GM19193 (cell line): ENCODE measurements at regions not wholly inside any gene's neighbourhood (a gene's known extent, or its start where the extent isn't known, plus 50 kb on each side); places are given as distances from the start of the nearest gene placed in this dataset.

ENCODE experiments used
- POLR2A ChIP-seq: IDR thresholded peaks from 4 replicates; pipeline ENCODE4 v1.6.1; 2011; ENCODE audit not compliant: insufficient read depth, insufficient read length; ENCODE audit errors: extremely low read depth

DNA sequence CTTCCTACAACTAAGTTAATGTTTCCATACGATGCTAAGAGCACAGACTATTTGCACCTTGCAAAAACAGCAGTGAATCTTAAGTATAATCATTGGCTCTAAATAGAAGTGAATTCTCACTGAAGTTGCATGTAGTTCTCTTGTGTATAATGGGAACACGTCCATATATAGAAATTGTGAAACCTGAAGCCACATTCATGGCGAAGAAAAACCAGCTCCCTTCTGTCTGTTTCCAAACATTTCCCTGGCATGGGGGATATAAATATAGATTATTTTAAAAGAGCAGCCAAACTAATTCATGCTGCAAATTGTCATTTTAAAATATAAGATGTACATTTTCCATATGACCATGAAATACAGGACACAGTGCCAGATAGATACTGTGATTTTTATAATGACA is 71.1 kb downstream of the TRAM1L1 start:
- TF ChIP-seq POLR2A = no peak

DNA sequence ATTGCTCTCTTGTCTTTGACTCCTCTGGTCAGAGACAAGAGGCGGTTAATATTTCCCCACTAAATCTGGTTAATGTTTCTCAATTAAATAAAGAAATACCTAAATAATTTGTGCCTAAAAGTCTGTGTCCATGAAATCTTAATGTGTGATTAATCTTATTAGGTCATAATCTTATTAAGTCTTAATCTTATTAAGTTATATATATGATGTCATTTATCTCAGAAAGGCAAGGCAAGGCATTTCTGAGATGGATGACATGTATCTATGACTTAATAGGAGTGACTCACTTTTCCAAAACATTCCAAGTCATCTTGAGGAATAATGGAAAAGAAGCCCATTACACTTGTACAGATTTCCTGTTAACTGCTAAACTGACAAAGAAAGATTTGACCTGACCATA is 74.7 kb downstream of the TRAM1L1 start:
- TF ChIP-seq POLR2A = no peak

DNA sequence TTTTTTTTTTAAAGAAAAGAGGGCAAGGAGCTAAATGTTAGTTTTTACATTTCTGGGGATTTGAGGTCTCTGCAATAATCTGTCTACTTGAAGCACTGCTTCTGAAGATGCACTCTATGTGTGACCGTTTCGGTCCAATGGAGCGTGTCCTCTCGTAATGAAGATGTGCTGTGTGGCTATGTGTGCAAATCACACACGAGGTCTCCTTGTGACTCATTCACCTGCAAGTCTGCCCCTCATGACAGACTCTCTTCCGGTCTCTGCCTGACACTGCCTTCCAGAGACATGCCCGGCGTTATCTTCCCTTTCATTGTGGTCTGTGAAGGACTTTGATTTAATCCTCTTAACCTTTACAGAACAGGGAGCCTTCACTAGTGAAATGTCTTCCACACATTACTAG is 84.3 kb downstream of the TRAM1L1 start:
- no peak for TF ChIP-seq POLR2A

DNA sequence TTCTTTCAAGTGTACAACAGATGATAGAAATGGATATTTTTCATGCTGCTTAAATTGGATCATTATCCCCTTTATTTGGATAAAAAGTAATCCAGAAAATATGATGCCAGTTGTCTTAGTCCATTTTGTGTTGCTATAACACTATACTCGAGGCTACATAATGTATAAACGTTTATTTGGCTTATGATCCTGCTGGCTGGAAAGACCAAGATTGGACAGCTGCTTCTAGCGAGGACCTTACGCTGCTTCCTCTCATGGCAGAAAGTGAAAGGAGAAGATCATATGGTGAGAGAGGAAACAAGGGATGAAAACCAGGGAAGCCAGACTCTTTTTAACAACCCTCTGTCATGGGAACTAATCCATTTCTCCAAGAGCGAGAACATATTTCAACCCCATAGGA is 102.7 kb downstream of the TRAM1L1 start:
- no peak for TF ChIP-seq POLR2A

DNA sequence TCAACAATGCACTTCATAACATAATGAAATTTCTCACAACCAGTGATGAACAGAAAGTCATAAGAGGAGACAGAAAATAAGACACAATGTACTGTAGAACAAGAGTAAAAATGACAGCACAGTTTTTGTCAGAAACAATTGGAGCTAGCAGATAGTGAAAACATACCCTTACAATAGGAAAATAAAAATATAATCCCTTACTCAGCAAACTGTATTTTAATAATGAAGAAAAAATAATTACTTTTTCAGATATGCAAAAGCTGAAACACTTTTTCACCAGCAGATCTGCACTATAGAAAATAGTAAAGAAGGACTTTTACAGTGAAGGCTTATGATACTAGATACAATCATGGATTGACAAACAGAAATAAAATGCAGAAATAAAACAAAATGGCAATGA is 126.3 kb downstream of the TRAM1L1 start:
- no peak for TF ChIP-seq POLR2A

DNA sequence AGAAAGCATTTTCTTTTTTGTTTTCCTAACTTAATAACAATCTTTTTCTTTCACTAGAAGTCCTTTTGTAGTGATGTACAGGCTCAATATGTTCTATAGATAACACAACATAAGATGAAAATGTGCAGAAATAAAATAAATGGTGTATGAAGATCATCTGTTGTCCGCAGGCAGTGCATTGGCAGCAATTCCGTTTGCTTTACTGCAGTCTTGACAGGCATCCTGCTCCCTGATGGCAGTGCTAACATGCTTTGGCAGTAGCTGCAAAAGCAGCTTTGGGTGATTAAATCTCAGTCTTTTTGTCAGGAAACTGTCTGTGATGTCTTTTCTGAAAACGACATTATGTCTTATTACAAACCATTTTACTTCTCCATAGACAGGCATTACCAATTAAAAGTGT is 131.4 kb downstream of the TRAM1L1 start:
- TF ChIP-seq POLR2A = no peak

DNA sequence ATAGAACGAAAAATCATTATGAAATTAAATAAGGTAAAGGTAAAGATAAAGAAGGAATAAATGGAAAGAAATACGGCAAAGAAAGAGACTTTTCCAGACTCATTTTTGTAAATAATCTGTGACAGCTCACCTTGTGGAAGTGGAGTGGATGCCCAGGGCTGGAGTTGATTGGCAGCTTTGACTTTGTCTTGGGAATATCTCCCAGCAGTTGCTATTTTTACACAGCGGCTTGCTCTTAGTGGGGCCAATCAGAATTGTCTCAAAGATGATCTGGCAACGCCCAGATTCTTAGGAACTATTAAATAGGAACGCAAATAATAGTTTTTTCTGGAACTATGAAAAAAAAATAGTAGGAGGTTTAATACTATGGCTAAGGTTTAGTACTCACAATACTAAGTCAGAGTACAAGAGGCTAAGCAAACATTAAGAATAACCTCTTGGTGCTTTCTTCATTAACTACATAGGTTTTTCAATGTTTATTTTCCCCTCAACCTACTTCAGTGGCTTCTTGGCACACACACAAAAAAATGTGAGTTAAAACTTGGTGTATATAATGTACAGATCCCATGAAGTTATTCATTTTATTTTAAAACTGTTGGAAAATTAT is 132.7 kb downstream of the TRAM1L1 start:
- no peak for TF ChIP-seq POLR2A

DNA sequence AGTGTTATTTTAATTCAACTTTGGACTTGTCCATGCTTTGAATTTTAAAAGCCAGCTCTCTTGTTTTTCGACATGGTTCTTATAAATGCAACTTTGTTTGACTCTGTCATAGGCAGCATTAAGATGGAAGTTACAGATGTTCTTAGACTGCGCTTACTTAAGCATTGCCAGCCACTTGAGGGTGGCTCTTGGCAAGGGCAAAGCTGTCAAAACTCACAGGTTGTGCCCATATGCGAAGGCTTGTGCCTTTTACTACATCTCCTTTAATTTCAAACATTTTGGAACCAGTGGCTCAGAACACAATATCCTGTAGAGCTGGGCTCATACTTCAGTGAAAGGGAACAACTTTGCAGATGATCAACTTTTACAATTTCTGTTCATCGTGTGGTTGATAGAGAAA is 135.5 kb downstream of the TRAM1L1 start:
- no peak for TF ChIP-seq POLR2A

DNA sequence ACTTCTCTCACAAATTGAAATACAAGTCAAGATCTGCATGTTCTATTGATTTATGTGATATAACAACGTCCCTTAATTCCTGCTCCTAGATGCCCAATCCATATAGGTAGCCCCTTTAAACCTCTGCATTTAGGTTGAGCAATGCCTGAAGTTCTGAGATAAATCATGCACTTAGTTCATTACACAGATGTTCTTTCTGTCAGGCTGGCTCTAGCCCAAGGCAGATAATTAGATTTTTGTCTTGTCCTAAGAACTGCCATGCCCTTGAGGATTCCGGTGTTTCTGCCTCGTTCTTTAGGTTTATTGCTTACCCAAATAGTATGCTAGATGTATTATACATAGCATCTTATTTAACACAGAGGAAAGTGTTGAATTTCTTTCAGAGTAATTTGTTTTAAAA is 143.1 kb downstream of the TRAM1L1 start:
- TF ChIP-seq POLR2A = no peak

DNA sequence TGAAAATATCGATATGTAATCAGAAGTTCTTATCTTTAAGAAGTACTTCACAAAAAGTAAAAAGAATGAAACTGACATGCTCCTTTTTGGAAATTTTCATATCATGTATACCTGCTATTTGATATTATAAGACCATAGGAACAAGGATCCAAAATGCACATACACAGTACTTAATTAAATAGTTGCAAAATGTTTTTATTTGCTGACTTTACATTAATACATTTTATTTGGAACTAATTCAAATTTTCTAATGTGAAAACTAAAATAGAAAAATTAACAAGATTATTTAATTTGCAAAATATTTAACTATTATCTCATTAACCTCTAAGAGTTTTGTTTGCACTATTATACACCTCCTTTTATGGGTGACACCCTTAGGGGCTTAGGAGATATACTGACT is 155.0 kb downstream of the TRAM1L1 start:
- TF ChIP-seq POLR2A = no peak

DNA sequence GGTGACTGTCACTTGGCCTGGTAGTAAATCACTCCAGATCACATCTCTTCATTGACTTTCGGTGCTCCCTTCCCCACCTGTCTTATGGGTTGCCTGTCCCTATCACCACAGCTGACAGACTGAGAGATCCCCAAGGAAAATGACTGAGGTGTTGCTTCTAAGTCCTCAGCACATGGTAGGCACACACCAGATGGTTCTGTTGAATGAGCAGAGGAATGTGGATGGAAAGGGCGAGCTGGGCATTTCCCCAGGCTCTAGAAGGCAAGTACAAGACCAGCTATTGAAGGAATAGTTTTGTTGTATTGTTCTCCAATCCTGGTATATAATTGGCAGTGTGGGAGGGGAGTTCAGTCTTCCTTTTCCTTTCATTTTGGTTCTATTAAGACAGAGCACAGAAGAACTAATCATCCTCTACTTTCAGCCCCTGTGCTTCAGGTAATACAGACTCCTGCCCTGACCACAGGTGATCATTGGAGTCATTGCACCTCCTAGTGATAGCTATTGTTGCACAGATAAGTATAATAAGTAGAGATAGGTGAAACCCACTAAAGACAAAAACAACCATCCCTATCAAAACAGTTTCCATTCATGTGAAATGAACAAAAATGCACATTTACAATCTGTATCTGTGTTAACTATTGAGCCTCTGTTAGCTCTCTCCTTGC is 158.6 kb downstream of the TRAM1L1 start:
- TF ChIP-seq POLR2A = no peak

DNA sequence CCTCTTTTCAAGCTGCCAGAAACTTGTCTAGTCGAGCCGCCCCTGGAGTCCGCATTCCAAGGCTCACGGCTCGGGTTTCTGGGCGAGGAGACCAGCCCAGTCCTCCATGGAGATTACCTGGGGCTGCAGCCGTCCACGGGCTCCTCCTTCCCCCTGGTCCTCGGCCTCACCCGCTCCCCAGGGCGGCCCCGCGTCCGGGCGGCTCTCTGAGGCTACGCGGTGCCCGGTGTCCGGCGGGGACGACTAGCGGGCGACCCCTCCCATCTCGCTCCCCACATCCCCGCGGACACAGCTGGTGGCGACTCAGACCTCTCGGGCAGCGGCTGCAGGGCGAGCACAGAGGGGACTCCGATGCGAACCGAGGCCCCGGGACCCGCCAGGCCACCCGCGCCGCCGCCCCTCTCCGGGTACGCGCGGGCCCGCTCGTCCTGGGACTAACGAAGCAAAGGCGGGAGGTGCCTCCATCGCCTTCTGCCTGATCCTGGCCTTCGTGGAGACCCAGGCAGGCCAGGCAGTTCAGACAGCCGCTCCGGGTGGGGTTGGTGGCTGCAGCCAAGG is 159.4 kb downstream of the TRAM1L1 start:
- no peak for TF ChIP-seq POLR2A

DNA sequence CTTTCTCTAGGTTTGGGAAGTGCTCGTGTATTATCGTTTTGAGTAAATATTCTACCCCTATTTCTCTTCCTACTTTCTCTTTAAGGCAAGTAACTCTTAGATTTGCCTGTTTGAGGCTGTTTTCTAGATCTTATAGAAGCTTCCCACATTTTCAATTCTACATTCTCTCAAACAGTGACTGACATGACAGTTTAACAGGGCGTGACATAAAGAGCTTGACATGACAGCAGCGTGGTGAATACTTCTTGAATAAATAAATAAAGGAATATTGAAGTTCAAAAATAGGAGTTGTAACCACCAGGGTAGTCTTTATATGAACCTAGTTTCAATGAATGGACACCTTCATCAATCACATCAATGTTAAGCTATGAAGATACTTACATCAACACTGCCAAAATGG is 162.0 kb downstream of the TRAM1L1 start:
- TF ChIP-seq POLR2A = no peak

DNA sequence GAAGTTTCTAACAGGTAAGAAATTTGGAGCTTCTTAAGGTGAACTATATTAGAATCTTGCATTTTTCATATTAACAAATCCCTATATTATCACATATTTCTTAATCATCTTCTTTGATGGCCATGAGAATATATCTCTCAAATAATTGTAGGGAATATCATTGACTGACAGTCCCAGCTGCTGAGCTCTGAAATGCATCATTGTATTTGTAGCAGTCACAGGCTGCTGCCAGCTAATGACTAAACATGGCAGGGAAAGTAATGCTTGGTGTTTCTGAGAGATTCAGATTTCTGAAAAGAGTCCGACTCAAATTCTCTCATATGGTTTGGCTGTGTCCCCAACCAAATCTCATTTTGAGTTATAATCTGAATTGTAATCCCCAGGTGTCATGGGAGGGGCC is 171.9 kb downstream of the TRAM1L1 start:
- no peak for TF ChIP-seq POLR2A

DNA sequence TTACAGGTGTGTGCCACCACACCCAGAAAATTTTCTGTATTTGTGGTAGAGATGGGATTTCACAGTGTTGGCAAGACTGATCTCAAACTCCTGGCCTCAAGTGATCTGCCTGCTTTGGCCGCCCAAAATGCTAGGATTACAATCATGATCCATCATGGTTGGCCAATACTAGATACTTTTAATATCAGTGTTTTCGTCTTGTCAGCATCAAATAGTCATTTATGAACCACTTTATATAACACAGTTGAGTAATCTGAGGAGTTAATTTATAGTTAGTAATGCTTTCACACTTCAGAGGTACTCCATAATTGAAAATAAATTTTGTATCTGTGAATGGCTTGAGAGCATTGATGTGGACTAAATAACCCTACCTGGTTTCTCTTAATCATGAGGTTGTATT is 178.6 kb downstream of the TRAM1L1 start:
- no peak for TF ChIP-seq POLR2A

DNA sequence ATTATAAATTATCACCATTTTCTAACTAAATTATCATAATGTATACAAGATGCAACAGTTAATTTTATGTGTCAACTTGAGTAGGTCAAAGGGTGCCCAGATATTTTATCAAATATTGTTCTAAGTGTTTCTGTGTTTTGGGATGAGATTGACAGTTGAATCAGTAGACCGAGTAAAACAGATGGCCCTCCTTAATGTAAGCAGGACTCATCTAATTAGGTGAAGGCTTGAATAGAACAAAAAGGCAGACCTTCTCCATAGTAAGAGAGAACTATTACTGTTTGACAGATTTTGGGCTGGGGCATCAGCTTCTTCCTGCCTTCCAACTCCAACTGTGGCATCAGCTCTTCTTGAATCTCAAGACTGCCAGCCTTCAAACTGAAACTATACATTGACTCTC is 185.8 kb downstream of the TRAM1L1 start:
- TF ChIP-seq POLR2A = no peak
